GM18861 (cell line): ENCODE measurements at regions not wholly inside any gene's neighbourhood (a gene's known extent, or its start where the extent isn't known, plus 50 kb on each side); places are given as distances from the start of the nearest gene placed in this dataset.

Experiments used
- ATAC-seq: cut with Tn5 transposase; IDR thresholded peaks from one replicate; pipeline ENCODE4 v1.9.1; 2021; ENCODE audit not compliant: unreplicated experiment

- ATAC-seq, result no peak
Measured at GRCh38 chr2:19461504-19462255, 103.3 kb upstream of the OSR1 start.

DNA sequence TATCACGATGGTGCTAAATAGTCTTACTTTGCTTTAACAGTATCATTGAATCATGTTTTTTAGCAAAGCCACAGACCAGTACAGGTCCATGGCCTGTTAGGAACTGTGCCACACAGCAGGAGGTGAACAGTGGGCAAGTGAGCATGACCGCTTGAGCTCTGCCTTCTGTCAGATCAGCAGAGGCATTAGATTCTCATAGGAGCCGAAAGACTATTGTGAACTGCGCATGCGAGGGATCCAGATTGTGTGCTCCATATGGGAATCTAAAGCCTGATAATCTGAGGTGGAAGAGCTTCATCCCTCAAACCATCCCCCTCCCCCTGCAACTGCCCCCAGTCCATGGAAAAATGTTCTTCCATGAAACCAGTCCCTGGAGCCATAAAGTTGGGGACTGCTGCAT, 102.3 kb upstream of the OSR1 start:
- no peak for ATAC-seq

- ATAC-seq, result no peak
Measured at GRCh38 chr2:19458427-19459003, 100.1 kb upstream of the OSR1 start.

DNA sequence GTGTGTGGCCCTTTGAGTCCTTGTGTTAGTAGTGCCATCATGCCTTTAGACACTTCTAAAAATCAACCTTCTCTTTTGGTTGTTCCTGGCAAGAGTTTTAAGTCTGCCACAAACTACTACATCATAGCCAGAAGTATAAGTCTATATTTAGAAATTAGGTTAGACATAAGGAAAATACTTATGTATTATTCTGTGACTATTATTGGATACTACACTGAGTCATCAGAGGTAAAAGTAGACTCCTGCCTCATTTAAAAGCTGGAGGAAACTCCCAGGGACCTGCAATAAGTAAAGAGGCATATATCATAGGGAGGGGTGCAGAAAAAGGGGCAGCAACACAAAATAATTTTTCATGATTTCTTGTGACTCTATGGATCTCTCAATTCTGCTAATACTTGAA, 99.4 kb upstream of the OSR1 start:
- no peak for ATAC-seq

DNA sequence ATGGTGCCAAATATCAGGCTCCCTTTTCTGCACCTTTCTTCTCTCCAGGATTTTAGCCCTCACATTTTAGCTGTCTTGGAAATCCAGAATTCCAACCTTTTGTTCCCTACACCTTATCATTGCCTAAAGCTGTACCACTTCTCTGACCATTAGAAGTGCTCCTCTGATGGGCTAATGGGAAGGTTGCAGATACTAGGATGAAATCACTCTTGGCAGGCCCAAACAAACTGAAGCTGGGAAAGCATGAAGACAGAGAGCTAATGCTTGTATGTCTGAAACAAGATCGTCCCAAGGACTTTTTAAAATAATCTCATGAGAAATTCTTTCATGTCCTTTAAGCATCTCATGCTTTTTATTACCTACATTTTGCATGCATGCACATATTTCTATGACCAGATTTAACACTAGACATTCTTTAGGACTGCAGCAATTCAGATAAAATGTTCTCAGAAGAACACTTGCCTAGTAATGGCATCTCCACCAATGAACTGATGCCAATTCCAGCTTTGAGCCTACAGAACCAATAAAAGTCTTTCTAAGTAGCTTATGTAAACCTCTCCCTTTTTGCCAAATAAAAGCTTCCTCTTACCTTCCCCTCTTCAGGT, 98.4 kb upstream of the OSR1 start:
- ATAC-seq, result no peak

GRCh38 chr2:19454125-19454524, 95.7 kb upstream of the OSR1 start:
- ATAC-seq, result no peak

- no peak for ATAC-seq
Measured at GRCh38 chr2:19442731-19443130, 84.3 kb upstream of the OSR1 start.

GRCh38 chr2:19439081-19439480, 80.7 kb upstream of the OSR1 start:
- ATAC-seq, result no peak

DNA sequence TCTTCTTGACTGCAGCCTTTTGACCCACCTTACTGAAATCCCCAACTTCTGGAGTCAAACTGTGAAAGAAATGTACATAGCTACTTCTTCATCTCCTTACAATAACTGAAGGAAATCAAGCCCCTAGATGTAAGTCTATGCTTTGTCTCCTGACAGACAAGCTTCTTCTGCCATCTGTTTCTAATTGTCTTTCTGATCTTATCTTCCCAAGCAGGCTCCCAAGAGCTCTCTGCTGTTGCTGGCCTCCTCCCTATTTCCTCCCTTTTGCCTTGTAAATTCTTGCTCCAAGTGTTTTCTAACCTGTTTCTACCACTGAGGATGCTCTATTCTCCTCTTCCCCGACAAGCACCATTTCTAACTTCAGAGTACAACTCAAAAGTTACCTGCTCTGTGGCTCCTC, 77.4 kb upstream of the OSR1 start:
- no peak for ATAC-seq

GRCh38 chr2:19434413-19434812, 76.0 kb upstream of the OSR1 start:
- no peak for ATAC-seq

- no peak for ATAC-seq
Measured at GRCh38 chr2:19426941-19427340, 68.5 kb upstream of the OSR1 start.

- no peak for ATAC-seq
Measured at GRCh38 chr2:19426144-19426543, 67.7 kb upstream of the OSR1 start.

DNA sequence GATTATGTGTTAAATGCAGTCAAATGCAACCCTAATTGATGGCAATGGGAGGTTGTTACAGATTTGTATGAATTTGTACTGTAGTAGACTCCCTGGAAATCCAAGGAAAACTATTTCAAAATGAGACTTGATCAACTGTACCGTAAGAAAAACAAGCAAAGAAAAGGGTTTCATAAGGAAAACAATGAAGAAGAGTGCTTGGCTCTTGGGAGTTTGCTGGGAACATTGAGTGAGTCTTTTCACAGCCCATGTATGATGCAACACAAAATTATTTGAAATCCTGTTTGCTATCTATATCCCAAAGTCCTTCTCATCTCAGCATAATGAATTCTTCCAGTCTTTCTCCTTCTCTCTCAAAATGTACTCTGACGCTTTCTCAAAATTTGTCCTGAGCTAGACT, 67.0 kb upstream of the OSR1 start:
- no peak for ATAC-seq

GRCh38 chr2:19419211-19419880, 60.9 kb upstream of the OSR1 start:
- ATAC-seq, result no peak

DNA sequence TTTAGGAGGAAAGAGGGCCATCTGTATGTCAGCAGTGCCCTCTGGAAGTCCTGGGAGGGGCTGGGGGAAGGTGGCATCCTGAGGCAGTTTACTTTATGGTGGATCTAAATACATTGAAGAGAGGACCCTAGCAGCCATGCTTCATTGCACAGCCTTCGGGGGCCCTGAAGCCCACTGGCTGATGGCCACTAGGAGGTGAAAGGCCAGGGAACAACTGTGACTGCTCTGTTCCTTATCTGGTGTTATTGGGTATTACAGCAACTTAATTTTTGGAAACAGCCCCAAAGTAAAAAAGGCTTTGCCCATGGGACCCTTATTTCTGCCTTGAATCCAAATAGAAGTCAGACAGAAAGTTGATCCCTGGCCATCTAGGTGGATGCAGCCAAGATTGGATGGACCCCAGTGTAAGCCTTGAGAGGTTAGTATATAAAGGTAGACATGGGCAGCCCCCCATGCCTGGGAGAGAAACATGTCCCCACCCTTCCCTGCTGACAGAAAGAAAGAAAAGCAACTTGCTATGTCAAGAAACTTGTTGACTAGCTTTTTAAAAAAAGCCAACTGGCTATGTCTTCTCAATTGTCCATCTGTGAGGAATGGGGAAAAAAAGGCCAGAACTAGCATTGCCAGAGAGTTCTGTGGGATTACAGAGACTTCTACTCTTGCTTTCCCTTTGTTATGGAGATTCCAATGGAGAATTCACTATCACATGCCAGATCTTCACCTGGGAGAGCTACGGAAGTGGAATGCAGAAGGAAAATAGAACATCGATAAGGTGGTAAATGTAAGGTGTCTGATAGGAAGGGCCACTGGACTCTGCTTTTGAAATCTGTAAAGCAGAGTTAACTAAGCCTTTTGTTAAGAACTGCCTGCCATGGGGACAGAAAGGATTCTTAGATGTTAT, 58.6 kb upstream of the OSR1 start:
- ATAC-seq, result no peak

- ATAC-seq, result no peak
Measured at GRCh38 chr2:19416083-19416482, 57.7 kb upstream of the OSR1 start.

GRCh38 chr2:19409046-19409445, 50.6 kb upstream of the OSR1 start:
- ATAC-seq, result no peak

GRCh38 chr2:19408592-19408991, 50.2 kb upstream of the OSR1 start:
- no peak for ATAC-seq
